ENCODE measurements at regions not wholly inside any gene's neighbourhood (a gene's known extent, or its start where the extent isn't known, plus 50 kb on each side); places are given as distances from the start of the nearest gene placed in this dataset.

GRCh38 chr3:81245501-81245900, 515.9 kb downstream of the GBE1 start:
- H3K4me1 Mint-ChIP-seq = no peaks in the 10 kb centered on the region
- CTCF ChIA-PET = no interaction called here
- POLR2A ChIA-PET = no interaction called here
- H3K9me3 Mint-ChIP-seq = no peaks in the 10 kb centered on the region
- no peak overlapping the region for H3K27ac Mint-ChIP-seq
- no peak overlapping the region for H3K4me3 Mint-ChIP-seq
- DNase-seq = no peak
- H3K27me3 Mint-ChIP-seq = no peaks in the 10 kb centered on the region
- H3K36me3 Mint-ChIP-seq (ENCODE audit: low read depth) = no peaks in the 10 kb centered on the region

GRCh38 chr3:81245043-81245442, 516.4 kb downstream of the GBE1 start:
- H3K4me3 Mint-ChIP-seq = no peak overlapping the region
- no peaks in the 10 kb centered on the region for H3K27me3 Mint-ChIP-seq
- no peaks in the 10 kb centered on the region for H3K36me3 Mint-ChIP-seq (ENCODE audit: low read depth)
- H3K9me3 Mint-ChIP-seq = no peaks in the 10 kb centered on the region
- POLR2A ChIA-PET = no interaction called here
- no peaks in the 10 kb centered on the region for H3K4me1 Mint-ChIP-seq
- DNase-seq = no peak
- no peak overlapping the region for H3K27ac Mint-ChIP-seq
- CTCF ChIA-PET = no interaction called here

DNA sequence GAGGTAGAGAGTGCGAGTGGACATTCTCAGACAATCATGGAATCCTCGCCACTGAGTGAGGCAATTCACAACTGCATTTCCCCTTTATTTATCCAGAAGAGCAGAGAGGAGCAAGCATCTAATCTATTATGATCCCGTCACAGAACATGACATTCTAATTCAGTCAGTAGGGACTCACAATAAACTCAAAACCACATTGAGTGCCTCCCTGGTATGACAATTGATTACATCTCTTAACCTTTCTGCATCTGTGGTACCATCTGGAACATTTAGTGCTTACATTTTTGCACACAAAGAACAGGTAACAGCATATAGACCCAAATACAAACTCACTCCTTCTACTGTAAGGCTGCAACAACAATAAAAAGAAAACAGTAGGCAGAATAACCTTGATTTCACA, 517.2 kb downstream of the GBE1 start:
- no peak for DNase-seq
- Mint-ChIP-seq H3K27me3 (no peaks in the 10 kb centered on the region), H3K27ac (no peak overlapping the region), H3K9me3 (no peaks in the 10 kb centered on the region), H3K4me1 (no peaks in the 10 kb centered on the region), H3K36me3 (ENCODE audit: low read depth) (no peaks in the 10 kb centered on the region), H3K4me3 (no peak overlapping the region)
- POLR2A ChIA-PET = no interaction called here
- CTCF ChIA-PET = no interaction called here

DNA sequence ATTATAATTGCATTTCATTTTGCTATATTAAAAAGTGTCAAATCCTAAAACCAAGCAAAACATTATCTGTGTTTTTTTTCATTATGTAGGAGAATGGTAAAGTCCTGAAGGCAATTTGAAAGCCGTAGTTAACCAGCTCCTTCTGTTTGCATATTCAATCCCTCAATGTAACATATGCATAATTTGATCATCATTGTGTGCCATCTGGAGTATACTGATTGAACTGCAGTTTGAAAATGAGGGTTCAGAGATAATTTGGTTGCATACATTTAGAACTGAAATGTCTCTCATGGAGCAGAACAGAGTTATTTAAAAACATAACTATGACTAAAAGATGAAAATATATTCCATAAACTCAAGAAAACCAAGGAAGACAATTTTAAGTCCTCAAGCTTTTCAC, 518.6 kb downstream of the GBE1 start:
- POLR2A ChIA-PET = no interaction called here
- no peaks in the 10 kb centered on the region for H3K9me3 Mint-ChIP-seq
- DNase-seq = no peak
- H3K36me3 Mint-ChIP-seq (ENCODE audit: low read depth) = no peaks in the 10 kb centered on the region
- CTCF ChIA-PET = no interaction called here
- H3K27ac Mint-ChIP-seq = no peak overlapping the region
- no peaks in the 10 kb centered on the region for H3K4me1 Mint-ChIP-seq
- no peak overlapping the region for H3K4me3 Mint-ChIP-seq
- no peaks in the 10 kb centered on the region for H3K27me3 Mint-ChIP-seq

DNA sequence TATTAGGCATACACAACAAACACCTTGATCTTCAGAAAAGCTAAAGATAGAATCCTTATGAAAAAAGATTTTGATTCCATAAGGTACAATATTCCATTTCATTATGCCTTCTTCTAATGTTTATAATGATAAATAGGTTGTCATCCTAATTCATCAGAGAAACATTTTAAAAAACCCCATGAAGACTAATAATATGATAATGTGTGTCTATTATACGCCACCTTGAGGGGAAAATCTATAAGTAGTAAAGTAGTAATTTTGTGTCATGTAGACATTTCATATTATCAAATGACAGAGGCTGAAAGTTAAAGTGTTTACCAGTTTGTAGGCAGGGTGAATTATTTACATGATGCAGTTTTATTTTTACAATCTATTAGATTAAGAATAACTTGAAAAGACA, 524.3 kb downstream of the GBE1 start:
- Mint-ChIP-seq H3K27me3 (no peaks in the 10 kb centered on the region), H3K27ac (no peak overlapping the region)
- CTCF ChIA-PET = no interaction called here

GRCh38 chr3:81218023-81218422, 543.4 kb downstream of the GBE1 start:
- H3K36me3 Mint-ChIP-seq (ENCODE audit: low read depth) = no peaks in the 10 kb centered on the region
- no peak overlapping the region for H3K4me3 Mint-ChIP-seq
- no peaks in the 10 kb centered on the region for H3K4me1 Mint-ChIP-seq
- ChIA-PET CTCF (no interaction called here), POLR2A (no interaction called here)
- no peak for DNase-seq
- H3K9me3 Mint-ChIP-seq = no peaks in the 10 kb centered on the region
- H3K27ac Mint-ChIP-seq = no peak overlapping the region
- H3K27me3 Mint-ChIP-seq = no peaks in the 10 kb centered on the region

More for the DNA sequence above, 524.3 kb downstream of the GBE1 start:
- DNase-seq = no peak
- Mint-ChIP-seq H3K4me3 (no peak overlapping the region), H3K9me3 (no peaks in the 10 kb centered on the region), H3K4me1 (no peaks in the 10 kb centered on the region), H3K36me3 (ENCODE audit: low read depth) (no peaks in the 10 kb centered on the region)
- POLR2A ChIA-PET = no interaction called here

DNA sequence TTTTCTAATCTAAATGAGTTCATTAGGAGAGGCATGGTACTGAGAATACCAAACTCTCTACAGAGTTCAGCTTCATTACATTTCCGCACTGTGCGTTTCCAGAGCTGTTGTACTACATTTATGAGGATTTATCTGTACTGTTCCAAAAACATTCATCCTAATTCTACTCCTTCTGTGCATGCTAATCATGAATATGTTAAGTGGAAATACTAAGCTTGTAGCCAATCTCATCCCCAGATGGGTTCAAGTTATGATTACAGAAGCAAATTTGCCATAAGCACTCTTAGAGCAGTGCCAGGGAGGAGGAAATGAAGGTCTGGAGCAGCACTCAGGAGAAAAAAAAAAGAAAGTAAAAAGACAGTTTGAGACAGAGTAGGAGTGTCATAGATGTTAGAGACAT, 544.3 kb downstream of the GBE1 start:
- H3K4me3 Mint-ChIP-seq = no peak overlapping the region
- H3K36me3 Mint-ChIP-seq (ENCODE audit: low read depth) = no peaks in the 10 kb centered on the region
- DNase-seq = no peak
- H3K4me1 Mint-ChIP-seq = no peaks in the 10 kb centered on the region
- no peaks in the 10 kb centered on the region for H3K9me3 Mint-ChIP-seq
- ChIA-PET CTCF (no interaction called here), POLR2A (no interaction called here)
- H3K27me3 Mint-ChIP-seq = no peaks in the 10 kb centered on the region
- no peak overlapping the region for H3K27ac Mint-ChIP-seq

DNA sequence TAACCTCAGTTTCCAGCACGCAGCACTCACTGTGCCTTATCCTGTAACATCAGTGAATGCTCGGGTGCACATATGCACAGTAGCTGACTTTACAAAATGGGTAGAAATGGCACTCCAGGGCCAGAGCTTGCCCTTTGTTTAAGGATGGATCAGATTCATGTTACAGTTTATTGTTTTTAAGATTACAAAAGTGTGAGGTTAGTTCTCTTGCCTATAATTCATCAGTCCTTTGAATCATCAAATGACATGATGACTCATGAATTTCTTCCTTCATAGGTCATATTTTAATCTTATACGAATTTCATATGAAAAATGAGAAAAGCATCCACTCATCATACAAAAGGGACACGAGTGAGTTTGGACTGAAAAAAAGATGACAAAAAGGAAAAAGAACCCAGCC, 545.3 kb downstream of the GBE1 start:
- Mint-ChIP-seq H3K27ac (no peak overlapping the region), H3K9me3 (no peaks in the 10 kb centered on the region), H3K27me3 (no peaks in the 10 kb centered on the region), H3K4me1 (no peaks in the 10 kb centered on the region), H3K36me3 (ENCODE audit: low read depth) (no peaks in the 10 kb centered on the region), H3K4me3 (no peak overlapping the region)
- DNase-seq = no peak
- ChIA-PET POLR2A (no interaction called here), CTCF (no interaction called here)

DNA sequence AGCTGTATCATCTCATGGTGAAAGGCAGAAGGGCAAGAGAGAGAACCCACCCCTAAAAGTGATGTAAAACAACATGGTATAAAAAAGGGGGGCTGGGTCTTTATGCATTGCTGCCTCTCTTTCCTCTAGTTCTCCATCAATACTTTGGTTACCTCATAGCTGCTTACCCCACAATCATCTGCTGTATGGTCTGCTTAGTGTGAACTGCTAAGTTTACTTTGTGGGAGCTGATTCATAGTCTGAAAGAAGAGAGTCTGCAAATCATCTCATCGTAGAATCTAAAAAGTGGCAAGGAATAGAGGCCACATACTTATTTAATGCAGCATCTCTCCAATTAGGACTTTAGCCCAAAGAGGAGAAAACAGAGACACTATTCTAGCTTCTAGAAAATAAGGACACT, 546.8 kb downstream of the GBE1 start:
- Mint-ChIP-seq H3K4me1 (no peaks in the 10 kb centered on the region), H3K9me3 (no peaks in the 10 kb centered on the region), H3K27ac (no peak overlapping the region), H3K27me3 (no peaks in the 10 kb centered on the region), H3K36me3 (ENCODE audit: low read depth) (no peaks in the 10 kb centered on the region), H3K4me3 (no peak overlapping the region)
- CTCF ChIA-PET = no interaction called here
- POLR2A ChIA-PET = no interaction called here
- no peak for DNase-seq

DNA sequence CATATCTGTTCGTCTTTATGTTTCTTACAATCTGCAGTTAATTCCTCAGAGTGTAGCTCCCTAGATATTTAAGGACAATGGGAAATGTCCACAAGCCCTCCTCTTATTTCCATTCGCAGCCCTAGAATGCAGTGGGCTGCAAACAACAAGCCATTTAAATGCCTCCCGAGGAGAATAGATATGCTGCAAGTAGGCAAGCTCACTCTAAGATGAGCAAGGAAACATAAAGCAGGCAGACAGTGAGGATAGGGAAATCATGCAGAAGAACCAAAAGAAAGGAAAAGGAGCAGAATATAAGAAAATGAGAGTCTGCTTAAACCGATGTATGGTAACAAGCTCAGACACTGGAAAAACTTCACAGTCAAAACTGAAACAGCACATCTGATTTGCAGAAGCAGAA, 561.9 kb downstream of the GBE1 start:
- Mint-ChIP-seq H3K4me3 (no peak overlapping the region), H3K36me3 (ENCODE audit: low read depth) (no peaks in the 10 kb centered on the region), H3K27me3 (no peaks in the 10 kb centered on the region), H3K4me1 (no peaks in the 10 kb centered on the region), H3K27ac (no peak overlapping the region), H3K9me3 (no peaks in the 10 kb centered on the region)
- DNase-seq = no peak
- POLR2A ChIA-PET = no interaction called here
- CTCF ChIA-PET = no interaction called here

DNA sequence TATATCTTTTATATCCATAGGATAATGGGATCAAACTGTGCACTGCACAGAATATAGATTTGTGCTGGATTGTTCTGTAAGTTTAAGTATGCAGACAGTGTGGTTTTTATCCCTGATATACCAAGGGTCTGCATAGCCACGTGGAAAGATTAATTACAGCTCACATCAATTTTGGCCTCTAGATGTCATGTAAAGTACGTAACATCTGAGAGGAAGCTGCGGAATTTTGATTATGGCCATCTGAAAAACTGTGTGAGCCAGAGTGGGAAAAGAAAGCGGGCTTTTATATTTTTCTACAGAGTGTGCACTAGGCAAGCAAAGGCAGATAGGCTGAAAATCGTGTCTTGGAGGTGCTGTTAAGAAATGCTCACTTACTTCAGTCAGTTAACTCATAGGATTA, 562.7 kb downstream of the GBE1 start:
- DNase-seq = no peak
- no peaks in the 10 kb centered on the region for H3K36me3 Mint-ChIP-seq (ENCODE audit: low read depth)
- H3K4me3 Mint-ChIP-seq = no peak overlapping the region
- H3K4me1 Mint-ChIP-seq = no peaks in the 10 kb centered on the region
- H3K9me3 Mint-ChIP-seq = no peaks in the 10 kb centered on the region
- no peak overlapping the region for H3K27ac Mint-ChIP-seq
- ChIA-PET POLR2A (no interaction called here), CTCF (no interaction called here)
- no peaks in the 10 kb centered on the region for H3K27me3 Mint-ChIP-seq

- ChIA-PET POLR2A (no interaction called here), CTCF (no interaction called here)
- Mint-ChIP-seq H3K36me3 (ENCODE audit: low read depth) (no peaks in the 10 kb centered on the region), H3K4me3 (no peak overlapping the region), H3K27me3 (no peaks in the 10 kb centered on the region), H3K4me1 (no peaks in the 10 kb centered on the region), H3K27ac (no peak overlapping the region), H3K9me3 (no peaks in the 10 kb centered on the region)
- DNase-seq = no peak
Observed at GRCh38 chr3:81198216-81198615, 563.2 kb downstream of the GBE1 start.

DNA sequence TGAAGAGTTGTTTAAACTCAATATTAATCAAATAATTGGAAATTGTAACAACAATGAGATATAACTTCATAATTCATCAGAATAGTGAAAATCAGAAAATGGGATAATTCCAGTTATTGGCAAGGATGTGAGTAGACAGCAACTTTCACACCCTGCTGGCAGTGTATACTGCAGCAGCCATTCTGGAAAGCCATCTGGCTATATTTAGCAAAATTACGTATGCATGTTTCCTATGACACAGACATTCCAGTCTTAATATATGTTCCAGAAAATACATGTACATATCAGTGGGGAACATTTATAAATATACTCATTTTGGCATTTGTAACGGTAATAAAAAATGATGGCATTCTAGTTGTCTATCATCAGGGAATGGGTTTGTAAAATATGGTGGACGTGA, 564.1 kb downstream of the GBE1 start:
- no peak for DNase-seq
- Mint-ChIP-seq H3K36me3 (ENCODE audit: low read depth) (no peaks in the 10 kb centered on the region), H3K27me3 (no peaks in the 10 kb centered on the region), H3K27ac (no peak overlapping the region), H3K4me1 (no peaks in the 10 kb centered on the region), H3K9me3 (no peaks in the 10 kb centered on the region), H3K4me3 (no peak overlapping the region)
- ChIA-PET POLR2A (no interaction called here), CTCF (no interaction called here)

DNA sequence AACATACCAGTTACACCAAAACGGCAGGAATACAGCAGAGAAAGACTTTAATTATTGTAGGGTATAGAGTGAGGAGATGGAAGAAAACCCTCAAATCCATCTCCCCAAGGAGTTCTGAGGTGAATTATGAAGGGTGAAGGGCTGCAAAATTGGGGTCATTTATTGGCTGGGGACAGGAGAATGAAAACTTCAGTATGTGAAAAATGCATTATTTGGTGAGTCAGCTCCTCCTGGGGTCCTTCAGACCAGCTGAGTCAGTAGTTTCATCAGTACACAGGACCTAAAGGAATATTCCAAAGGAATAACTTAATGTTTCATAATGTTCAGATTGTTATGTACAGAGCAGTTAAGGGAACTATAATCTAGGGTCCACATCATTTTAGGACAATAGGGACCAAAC, 566.0 kb downstream of the GBE1 start:
- CTCF ChIA-PET = no interaction called here
- H3K36me3 Mint-ChIP-seq (ENCODE audit: low read depth) = no peaks in the 10 kb centered on the region
- no peaks in the 10 kb centered on the region for H3K9me3 Mint-ChIP-seq
- DNase-seq = no peak
- H3K4me1 Mint-ChIP-seq = no peaks in the 10 kb centered on the region
- no peak overlapping the region for H3K27ac Mint-ChIP-seq
- H3K27me3 Mint-ChIP-seq = no peaks in the 10 kb centered on the region
- POLR2A ChIA-PET = no interaction called here
- no peak overlapping the region for H3K4me3 Mint-ChIP-seq

- DNase-seq = no peak
- H3K4me1 Mint-ChIP-seq = no peaks in the 10 kb centered on the region
- no peak overlapping the region for H3K27ac Mint-ChIP-seq
- H3K27me3 Mint-ChIP-seq = no peaks in the 10 kb centered on the region
- POLR2A ChIA-PET = no interaction called here
- H3K9me3 Mint-ChIP-seq = peaks cover 17% of the 10 kb centered on the region
- CTCF ChIA-PET = no interaction called here
- H3K36me3 Mint-ChIP-seq (ENCODE audit: low read depth) = no peaks in the 10 kb centered on the region
- H3K4me3 Mint-ChIP-seq = no peak overlapping the region
Observed at GRCh38 chr3:81186412-81186811, 575.0 kb downstream of the GBE1 start.

Data from activated CD4-positive, alpha-beta T cell treated with anti-CD3 and anti-CD28 coated beads, Interleukin-2, amount 10 ng/mL, durations not matched to agents 7 days and 5 days (primary cell).